Gastroesophageal sphincter (tissue), 3 donors: ENCODE measurements at regions not wholly inside any gene's neighbourhood (a gene's known extent, or its start where the extent isn't known, plus 50 kb on each side); places are given as distances from the start of the nearest gene placed in this dataset.

Experiments
- EP300 ChIP-seq: sonication (generic); formaldehyde crosslinking; IDR thresholded peaks from one replicate; pipeline ENCODE4 v1.6.1; 2017; ENCODE audit warnings: antibody characterized with exemption, mild to moderate bottlenecking
- POLR2A ChIP-seq, 2 donors: fragments of 450-650 bp; IDR thresholded peaks; one replicate each; pipeline ENCODE4 v1.6.1; 2017; ENCODE audit warnings: antibody characterized with exemption in 2 of 2, mild to moderate bottlenecking in 2 of 2, moderate library complexity in 1 of 2
- POLR2AphosphoS5 ChIP-seq: sonication (generic); formaldehyde crosslinking; IDR thresholded peaks from one replicate; pipeline ENCODE4 v1.6.1; 2017; ENCODE audit warnings: antibody characterized with exemption
- TF ChIP-seq, protein P1 (sequence below), 4 experiments: fragments of 200-600 bp in 2 of 4; fragments of 450-650 bp in 2 of 4; sonication (generic) in 1 of 4; IDR thresholded peaks; one replicate each; pipeline ENCODE4 v1.5.1; 2017 to 2019; ENCODE audit warnings: antibody characterized with exemption in 4 of 4, mild to moderate bottlenecking in 2 of 4, moderate library complexity in 2 of 4

DNA sequence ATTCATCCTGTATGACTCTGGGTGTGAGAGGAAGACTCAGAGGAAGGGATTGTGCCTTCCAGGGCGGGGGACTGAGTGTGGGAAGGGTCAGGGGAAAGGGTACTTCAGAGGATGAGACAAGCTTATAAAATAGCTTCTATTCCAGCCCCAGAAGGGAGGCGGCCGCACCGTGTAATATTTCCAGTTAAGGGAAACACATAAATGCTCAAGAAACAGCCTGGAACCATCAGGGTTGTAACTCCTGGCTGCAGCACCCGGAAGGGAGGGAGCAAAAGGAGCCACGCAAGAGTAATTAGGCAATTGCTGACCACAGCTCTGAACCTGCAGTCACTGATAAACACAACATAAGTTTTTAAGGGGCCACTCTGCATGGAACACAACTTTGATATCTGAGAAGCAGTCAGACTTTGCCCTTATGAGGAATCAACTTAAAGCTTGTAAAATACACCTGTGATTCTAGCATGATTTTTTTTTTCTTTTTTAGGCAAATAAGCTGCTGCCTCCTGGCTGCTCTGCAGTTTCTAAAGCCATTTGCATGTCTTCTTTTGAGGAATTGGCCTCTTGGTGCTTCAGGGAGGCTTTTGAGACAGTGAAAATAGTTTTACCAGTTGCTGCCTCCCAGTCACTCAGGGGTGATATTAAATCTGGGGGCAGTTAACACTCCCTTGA is 382.7 kb downstream of the ENC1 start:
- TF ChIP-seq, protein P1, sequence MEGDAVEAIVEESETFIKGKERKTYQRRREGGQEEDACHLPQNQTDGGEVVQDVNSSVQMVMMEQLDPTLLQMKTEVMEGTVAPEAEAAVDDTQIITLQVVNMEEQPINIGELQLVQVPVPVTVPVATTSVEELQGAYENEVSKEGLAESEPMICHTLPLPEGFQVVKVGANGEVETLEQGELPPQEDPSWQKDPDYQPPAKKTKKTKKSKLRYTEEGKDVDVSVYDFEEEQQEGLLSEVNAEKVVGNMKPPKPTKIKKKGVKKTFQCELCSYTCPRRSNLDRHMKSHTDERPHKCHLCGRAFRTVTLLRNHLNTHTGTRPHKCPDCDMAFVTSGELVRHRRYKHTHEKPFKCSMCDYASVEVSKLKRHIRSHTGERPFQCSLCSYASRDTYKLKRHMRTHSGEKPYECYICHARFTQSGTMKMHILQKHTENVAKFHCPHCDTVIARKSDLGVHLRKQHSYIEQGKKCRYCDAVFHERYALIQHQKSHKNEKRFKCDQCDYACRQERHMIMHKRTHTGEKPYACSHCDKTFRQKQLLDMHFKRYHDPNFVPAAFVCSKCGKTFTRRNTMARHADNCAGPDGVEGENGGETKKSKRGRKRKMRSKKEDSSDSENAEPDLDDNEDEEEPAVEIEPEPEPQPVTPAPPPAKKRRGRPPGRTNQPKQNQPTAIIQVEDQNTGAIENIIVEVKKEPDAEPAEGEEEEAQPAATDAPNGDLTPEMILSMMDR (IDR thresholded peaks at IDR 0.05), result no peak
- TF ChIP-seq POLR2AphosphoS5 (peak; percentile 57), EP300 (no peak), POLR2A (IDR thresholded peaks at IDR 0.05) (no peak)
